ENCODE measurements at regions not wholly inside any gene's neighbourhood (a gene's known extent, or its start where the extent isn't known, plus 50 kb on each side); places are given as distances from the start of the nearest gene placed in this dataset.

DNA sequence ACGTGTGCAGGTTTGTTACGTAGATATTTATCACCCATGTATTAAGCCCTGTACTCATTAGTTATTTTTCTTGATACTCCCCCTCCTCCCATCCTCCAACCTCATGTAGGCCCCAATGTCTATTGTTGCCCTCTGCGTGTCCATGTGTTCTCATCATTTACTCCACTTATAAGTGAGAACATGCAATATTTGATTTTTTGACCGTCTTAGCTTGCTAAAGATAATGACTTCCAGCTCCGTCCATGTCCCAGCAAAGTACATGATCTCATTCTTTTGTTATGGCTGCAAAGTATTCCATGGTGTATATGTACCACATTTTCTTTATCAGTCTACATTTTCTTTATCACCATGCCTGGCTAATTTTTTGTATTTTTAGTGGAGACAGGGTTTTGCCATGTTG, 623.2 kb downstream of the SQOR start:
- no peak overlapping the region for H3K27ac ChIP-seq (ENCODE audit: insufficient read depth, low read length)
- H3K36me3 ChIP-seq (ENCODE audit: control insufficient read depth, insufficient read depth, low read length), result no peaks in the 10 kb centered on the region
- WGBS, 2 experiments (ENCODE audit: extremely low coverage in 2 of 2, insufficient read length in 1 of 2), result no CpG with 5 or more reads among the region's 5 CpGs
- no peak overlapping the region for H4K8ac ChIP-seq (ENCODE audit: low read depth in 2 of 2, low read length in 2 of 2)
- TF ChIP-seq MAZ (IDR thresholded peaks at IDR 0.05; ENCODE audit: borderline replicate concordance, low read depth, low read length) (no peak), CHD1 (IDR thresholded peaks at IDR 0.05; ENCODE audit: low read depth, low read length) (no peak), CTCF (conservative IDR thresholded peaks at IDR 0.05; ENCODE audit: low read depth, low read length) (no peak), FOS (IDR thresholded peaks at IDR 0.05; ENCODE audit: low read depth, low read length) (no peak), BHLHE40 (IDR thresholded peaks at IDR 0.05; ENCODE audit: low read depth, low read length) (no peak), RCOR1 (IDR thresholded peaks at IDR 0.05; ENCODE audit: insufficient replicate concordance, low read length) (no peak), NFE2L2 (IDR thresholded peaks at IDR 0.05; ENCODE audit: low read depth, low read length) (no peak), MAFK (IDR thresholded peaks at IDR 0.05; ENCODE audit: low read depth, low read length) (no peak), RFX5 (IDR thresholded peaks at IDR 0.05; ENCODE audit: low read depth, low read length) (no peak), USF2 (IDR thresholded peaks at IDR 0.05; ENCODE audit: low read depth, low read length) (no peak), SMC3 (IDR thresholded peaks at IDR 0.05; ENCODE audit: low read depth, low read length) (no peak), CEBPB (IDR thresholded peaks at IDR 0.05; ENCODE audit: low read depth, low read length) (no peak), RAD21 (IDR thresholded peaks at IDR 0.05; ENCODE audit: low read length) (no peak)
- H2BK20ac ChIP-seq (ENCODE audit: low read depth, low read length), result no peak overlapping the region
- no peak overlapping the region for H3K4me2 ChIP-seq (ENCODE audit: low read depth, low read length)
- no peak overlapping the region for H2AFZ ChIP-seq (replicated peaks; ENCODE audit: low read length, poor library complexity)
- no peak for ATAC-seq (ENCODE audit: low read depth)
- no peak overlapping the region for H2AK9ac ChIP-seq (replicated peaks; ENCODE audit: low read depth, low read length, poor library complexity)
- H3K79me1 ChIP-seq (ENCODE audit: low read depth in 1 of 2, low read length in 2 of 2), result no peaks in the 10 kb centered on the region
- ChIA-PET CTCF (no interaction called here), POLR2A (ENCODE audit: unreplicated experiment) (no interaction called here)
- H3K9me3 ChIP-seq (ENCODE audit: control insufficient read depth, insufficient read depth, low read length), result peaks cover 10% of the 10 kb centered on the region
- dilution Hi-C loops (cut with HindIII; ENCODE audit: low sequenced_read_pairs, unreplicated experiment), result no loop called here
- no peak overlapping the region for H3K14ac ChIP-seq (replicated peaks; ENCODE audit: low read depth, low read length)
- no peak overlapping the region for H3K9ac ChIP-seq (ENCODE audit: low read depth, low read length)
- DNase-seq, result no peak
- no peak overlapping the region for H3K4me3 ChIP-seq (ENCODE audit: insufficient read depth, low read depth, low read length)
- H3K18ac ChIP-seq (ENCODE audit: low read depth, low read length), result no peak overlapping the region
- H2AK5ac ChIP-seq (ENCODE audit: low read depth, low read length), result no peak overlapping the region
- H4K5ac ChIP-seq (ENCODE audit: low read depth, low read length), result no peak overlapping the region
- H4K20me1 ChIP-seq (ENCODE audit: insufficient read depth, low read length), result no peaks in the 10 kb centered on the region
- H3K4ac ChIP-seq (ENCODE audit: low read depth, low read length), result no peak overlapping the region
- H2BK120ac ChIP-seq (ENCODE audit: low read depth, low read length), result no peak overlapping the region
- no peak overlapping the region for H3K23ac ChIP-seq (ENCODE audit: low read depth, low read length)
- H4K91ac ChIP-seq (ENCODE audit: insufficient read depth, low read depth, low read length), result no peak overlapping the region
- intact Hi-C loops (cut with micrococcal nuclease), result no loop called here
- in situ Hi-C loops (cut with MboI; ENCODE audit: low sequenced_read_pairs), result no loop called here
- no peak overlapping the region for H2BK15ac ChIP-seq (ENCODE audit: low read depth, low read length)
- H3K56ac ChIP-seq (ENCODE audit: extremely low read depth, insufficient read depth, low read length), result no peak overlapping the region
- no peak overlapping the region for H2BK5ac ChIP-seq (ENCODE audit: low read depth, low read length, poor library complexity, severe bottlenecking)
- H3K9me1 ChIP-seq (ENCODE audit: insufficient read depth, low read length), result no peaks in the 10 kb centered on the region
- H3K4me1 ChIP-seq (ENCODE audit: control insufficient read depth, insufficient read depth, low read length), result no peaks in the 10 kb centered on the region
- no peaks in the 10 kb centered on the region for H3K27me3 ChIP-seq (ENCODE audit: control insufficient read depth, insufficient read depth, low read length)
- no TSS peak for BruUV-seq (replicated peaks)

Data from IMR-90 (cell line).